ENCODE measurements at regions not wholly inside any gene's neighbourhood (a gene's known extent, or its start where the extent isn't known, plus 50 kb on each side); places are given as distances from the start of the nearest gene placed in this dataset.

- TF ChIP-seq CTCF (IDR thresholded peaks at IDR 0.05; ENCODE audit: low read length) = no peak
- TF ChIP-seq EZH2 (optimal IDR thresholded peaks at IDR 0.05; ENCODE audit: low read depth, low read length) = no peak
- TF ChIP-seq EZH2phosphoT487 (IDR thresholded peaks at IDR 0.05; ENCODE audit: low read length) = no peak
Measured at GRCh38 chr3:67239353-67239752, 241.2 kb downstream of the KBTBD8 start.

All from MM.1S (cell line).